ENCODE measurements at regions not wholly inside any gene's neighbourhood (a gene's known extent, or its start where the extent isn't known, plus 50 kb on each side); places are given as distances from the start of the nearest gene placed in this dataset.

- no peak for DNase-seq (ENCODE audit: low spot score)
Observed at GRCh38 chr1:38121231-38121680, 74.7 kb upstream of the POU3F1 start.

GRCh38 chr1:38120552-38121230 lies 74.1 kb upstream of the POU3F1 start:
- no peak for DNase-seq (ENCODE audit: low spot score)

GRCh38 chr1:38118976-38119375 lies 72.4 kb upstream of the POU3F1 start:
- no peak for DNase-seq (ENCODE audit: low spot score)

DNA sequence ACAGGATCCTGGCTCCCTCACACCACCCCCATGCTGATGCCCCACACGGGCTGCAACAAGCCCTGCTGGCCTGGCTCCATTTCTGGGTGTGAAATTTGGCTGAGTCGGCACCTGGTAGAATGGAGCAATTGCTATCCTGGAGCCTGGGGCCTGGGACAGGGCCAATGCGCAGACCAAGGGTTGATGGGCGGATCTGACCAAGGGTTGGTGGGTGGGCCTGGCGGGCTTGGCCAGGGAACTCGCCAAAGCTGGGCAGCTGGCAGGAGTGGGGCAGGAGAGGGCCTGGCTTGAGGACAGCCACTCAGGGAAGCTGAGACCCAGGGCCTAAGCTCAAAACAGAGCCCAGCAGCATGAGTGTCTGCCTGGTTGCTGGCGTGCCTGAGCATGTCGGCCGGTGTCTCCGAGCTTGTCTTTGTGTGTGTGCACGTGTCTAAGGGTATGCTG lies 70.9 kb upstream of the POU3F1 start:
- DNase-seq (ENCODE audit: low spot score), result no peak

DNA sequence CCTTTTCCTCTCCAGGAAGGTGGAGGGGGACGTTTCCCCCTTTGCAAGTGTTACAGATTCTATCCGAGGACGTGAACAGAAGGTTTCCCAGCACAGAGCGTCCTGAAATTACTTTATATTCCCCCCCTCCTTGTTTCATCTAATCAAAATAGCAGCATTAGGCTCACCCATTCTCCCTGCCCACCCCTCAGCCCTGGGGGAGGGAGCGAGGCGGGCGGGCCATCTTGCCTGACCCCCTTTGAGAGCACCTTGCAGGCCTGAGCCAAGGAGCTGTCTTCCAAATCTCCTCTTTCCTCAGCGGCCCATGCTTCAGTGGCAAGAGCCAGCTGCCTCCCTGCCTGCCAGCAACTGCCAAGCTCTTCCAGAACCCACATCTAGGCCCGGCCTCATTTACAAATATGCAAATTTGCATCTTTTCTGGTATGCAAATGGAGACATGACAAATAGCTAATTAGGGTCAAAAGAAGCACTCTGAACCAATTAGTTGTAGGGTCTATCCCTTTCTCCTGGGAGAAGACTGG lies 69.1 kb upstream of the POU3F1 start:
- DNase-seq (ENCODE audit: low spot score), result no peak

GRCh38 chr1:38115226-38115625 lies 68.6 kb upstream of the POU3F1 start:
- no peak for DNase-seq (ENCODE audit: low spot score)

GRCh38 chr1:38114241-38115026 lies 67.8 kb upstream of the POU3F1 start:
- DNase-seq (ENCODE audit: low spot score), result no peak

- no peak for DNase-seq (ENCODE audit: low spot score)
Observed at GRCh38 chr1:38113159-38113666, 66.6 kb upstream of the POU3F1 start.

- DNase-seq (ENCODE audit: low spot score), result no peak
Observed at GRCh38 chr1:38111589-38111988, 65.0 kb upstream of the POU3F1 start.

- no peak for DNase-seq (ENCODE audit: low spot score)
Observed at GRCh38 chr1:38105267-38105666, 58.7 kb upstream of the POU3F1 start.

DNA sequence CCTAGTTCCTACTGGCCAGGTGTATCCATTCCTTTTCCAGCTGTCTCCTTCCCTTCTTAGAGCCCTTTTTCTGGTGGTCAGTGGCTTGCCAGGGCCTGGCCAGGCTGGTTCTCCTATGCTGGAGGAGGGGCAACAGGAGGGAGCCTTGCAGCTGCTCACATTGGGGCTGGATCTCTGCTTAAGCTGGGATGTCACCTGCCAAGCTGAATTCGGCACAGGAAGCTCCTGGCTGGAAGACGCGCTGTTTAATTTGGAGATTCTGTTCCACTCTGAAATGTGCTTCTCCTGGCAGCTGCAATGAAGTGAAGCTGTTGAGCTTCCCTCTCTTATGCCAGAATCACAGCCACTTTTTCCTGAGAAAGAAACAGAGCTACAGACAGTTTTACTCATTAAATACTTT lies 56.0 kb upstream of the POU3F1 start:
- DNase-seq (ENCODE audit: low spot score), result no peak

DNA sequence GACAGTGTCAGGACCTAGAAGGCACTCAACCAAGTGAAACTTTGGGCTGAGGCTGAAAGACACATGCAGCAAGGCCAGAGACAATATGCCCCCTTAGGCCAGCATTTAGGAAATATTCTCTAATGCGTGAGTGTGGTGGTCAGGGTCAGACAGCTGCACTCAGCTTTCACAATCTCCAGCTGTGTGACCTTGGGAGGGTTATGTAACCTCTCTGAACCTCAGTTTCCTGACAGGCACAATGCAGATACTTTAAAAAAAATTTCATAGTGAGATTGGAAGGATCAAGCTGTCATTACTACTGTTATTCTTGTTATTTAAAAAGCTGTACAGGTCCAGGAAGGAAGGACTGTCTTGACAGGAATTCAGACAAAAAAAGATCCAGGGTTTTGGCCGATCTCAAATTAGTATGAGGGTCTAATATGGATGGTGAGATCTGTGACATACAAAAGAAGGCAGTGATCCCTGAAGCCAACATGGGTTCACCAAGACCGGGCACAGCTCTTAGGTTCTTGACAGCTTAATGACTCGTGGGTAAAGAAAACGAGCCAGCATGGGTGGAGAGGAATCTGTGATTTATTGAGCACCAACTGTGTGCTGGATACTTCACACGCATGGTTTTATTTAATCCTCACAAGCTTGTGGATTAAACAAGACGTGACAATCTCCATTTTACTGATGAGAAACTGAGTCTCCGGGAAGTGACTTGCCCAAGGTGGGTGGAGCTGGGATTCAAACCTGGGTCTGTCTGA lies 54.6 kb upstream of the POU3F1 start:
- no peak for DNase-seq (ENCODE audit: low spot score)

DNA sequence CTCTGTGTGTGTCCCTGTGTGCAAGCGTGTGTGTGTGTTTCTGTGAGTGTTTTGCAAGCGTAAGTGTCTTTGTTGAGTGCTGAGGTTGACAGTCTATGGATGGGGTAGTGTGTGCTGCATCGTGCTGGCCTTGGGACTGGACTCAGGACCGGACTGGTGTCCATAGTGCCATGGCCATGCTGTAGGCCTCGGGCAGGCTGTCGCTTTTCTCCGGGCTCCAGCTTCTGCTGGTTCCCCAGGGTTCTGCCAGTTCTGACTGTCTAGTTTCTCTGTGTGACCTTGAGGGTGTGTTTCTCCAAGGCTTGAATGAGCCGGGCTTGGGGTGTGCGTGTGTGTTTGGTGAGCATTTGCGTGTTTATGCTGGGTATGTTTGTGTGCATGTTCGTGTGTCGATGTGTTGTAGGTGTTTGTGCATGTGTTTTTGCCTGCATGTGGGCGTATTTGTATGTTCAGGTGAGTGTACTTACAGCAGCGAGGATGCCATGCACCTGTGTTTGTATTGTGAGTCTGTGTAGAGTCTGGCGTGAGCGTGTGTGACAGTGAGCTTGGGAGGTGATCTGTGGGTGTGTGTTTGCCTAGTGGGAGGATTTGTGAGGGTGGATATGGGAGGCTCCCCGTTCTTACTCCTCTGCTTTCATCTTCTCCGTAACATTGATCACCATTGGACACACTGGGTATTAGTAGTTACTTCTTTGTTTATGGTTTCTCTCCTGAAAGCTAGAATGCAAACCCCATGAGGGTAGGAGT lies 51.7 kb upstream of the POU3F1 start:
- no peak for DNase-seq (ENCODE audit: low spot score)

DNA sequence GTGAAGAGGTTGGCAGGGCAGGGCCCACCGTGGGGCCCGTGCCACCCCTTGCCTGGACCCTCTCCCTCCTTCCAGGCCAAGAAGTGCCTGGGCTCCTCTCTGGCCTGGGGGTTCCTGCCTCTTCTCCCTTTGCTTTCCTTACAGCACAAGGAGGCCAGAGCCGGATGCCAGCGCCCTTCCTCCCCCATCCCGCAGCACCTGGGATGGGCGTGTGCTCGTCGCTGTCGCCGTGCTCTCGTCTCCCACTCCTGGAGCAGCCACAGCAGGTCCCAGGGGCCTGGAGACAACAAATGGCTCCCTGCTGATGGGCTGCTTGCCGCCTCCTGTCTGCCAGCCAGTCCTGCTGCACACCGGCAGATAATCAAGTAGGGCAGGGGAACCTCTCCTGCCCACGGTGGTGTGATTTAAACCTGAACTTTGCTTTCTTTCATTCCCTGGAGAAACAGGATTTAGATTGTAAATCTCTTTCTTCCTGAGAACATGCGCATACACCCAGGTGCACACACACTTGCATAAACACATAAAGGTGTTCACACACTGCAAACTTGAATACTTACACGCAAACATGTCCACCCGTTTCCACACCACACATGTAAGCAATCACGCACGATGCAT lies 50.8 kb upstream of the POU3F1 start:
- no peak for DNase-seq (ENCODE audit: low spot score)

Small RNA genes lying in the stretch of these regions (small RNA-seq; reads per million reads assigned to genes)
- gene RNU6-753P, result 0 reads per million in 2 experiments
